Fibroblast of pulmonary artery (primary cell): ENCODE measurements at regions not wholly inside any gene's neighbourhood (a gene's known extent, or its start where the extent isn't known, plus 50 kb on each side); places are given as distances from the start of the nearest gene placed in this dataset.

ENCODE experiments used
- DNase-seq: peaks from one replicate; pipeline ENCODE4 v3.0.0-alpha.2; 2010; ENCODE audit warnings: low read depth
- H3K4me3 ChIP-seq: replicated peaks from 2 replicates; pipeline ENCODE4 v1.5.1; 2011; ENCODE audit warnings: low read depth, mild to moderate bottlenecking, control low read depth, low read length, moderate library complexity
- TF ChIP-seq, protein P1 (sequence below): IDR thresholded peaks from 2 replicates; pipeline ENCODE4 v1.5.1; 2011; ENCODE audit warnings: mild to moderate bottlenecking, control low read depth, low read length, inconsistent platforms; ENCODE audit errors: missing control alignments

DNA sequence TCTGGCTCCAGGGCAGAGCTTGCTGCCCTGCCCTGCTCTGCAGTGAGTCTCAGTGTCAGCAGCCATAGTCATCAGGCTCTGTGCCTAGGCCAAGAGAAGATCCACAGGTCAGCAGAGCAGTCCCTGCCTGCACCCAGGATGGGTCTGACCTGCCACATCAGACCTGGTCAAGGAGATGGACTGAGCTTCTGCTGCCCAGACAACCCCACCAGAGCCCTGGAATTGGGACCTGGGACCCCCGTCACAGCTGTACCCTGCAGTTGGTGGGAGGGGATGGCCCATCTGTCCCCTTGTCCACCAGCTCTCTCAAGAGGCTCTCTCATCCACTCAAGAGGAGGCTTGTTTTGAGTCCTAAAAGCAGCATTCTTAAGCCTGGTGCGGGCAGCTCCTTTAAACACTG, 142.6 kb downstream of the TFCP2L1 start:
- H3K4me3 ChIP-seq = no peak overlapping the region

DNA sequence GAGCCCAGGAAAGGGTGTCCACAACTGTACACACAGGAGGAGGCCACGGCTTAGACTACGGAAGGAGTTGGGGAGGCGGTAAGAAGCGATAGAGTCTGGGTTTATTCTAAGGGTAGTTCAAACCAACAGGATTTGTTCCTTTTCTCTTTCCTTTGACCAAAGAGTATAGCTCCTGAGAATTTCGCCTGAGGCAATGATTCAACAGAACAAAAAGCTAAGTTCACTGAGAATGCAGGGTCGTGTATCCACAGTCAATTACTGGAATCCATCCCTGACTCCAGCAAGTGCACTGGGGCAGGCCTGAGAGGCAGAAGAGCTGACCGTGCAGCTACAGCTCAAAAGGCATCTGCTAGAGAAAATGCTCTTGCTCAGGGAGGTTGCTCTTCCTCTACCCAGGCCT, 140.9 kb downstream of the TFCP2L1 start:
- H3K4me3 ChIP-seq = no peak overlapping the region
- TF ChIP-seq, protein P1, sequence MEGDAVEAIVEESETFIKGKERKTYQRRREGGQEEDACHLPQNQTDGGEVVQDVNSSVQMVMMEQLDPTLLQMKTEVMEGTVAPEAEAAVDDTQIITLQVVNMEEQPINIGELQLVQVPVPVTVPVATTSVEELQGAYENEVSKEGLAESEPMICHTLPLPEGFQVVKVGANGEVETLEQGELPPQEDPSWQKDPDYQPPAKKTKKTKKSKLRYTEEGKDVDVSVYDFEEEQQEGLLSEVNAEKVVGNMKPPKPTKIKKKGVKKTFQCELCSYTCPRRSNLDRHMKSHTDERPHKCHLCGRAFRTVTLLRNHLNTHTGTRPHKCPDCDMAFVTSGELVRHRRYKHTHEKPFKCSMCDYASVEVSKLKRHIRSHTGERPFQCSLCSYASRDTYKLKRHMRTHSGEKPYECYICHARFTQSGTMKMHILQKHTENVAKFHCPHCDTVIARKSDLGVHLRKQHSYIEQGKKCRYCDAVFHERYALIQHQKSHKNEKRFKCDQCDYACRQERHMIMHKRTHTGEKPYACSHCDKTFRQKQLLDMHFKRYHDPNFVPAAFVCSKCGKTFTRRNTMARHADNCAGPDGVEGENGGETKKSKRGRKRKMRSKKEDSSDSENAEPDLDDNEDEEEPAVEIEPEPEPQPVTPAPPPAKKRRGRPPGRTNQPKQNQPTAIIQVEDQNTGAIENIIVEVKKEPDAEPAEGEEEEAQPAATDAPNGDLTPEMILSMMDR = no peak
- no peak for DNase-seq

More for the DNA sequence above, 142.6 kb downstream of the TFCP2L1 start:
- TF ChIP-seq, protein P1 = no peak
- DNase-seq = no peak

DNA sequence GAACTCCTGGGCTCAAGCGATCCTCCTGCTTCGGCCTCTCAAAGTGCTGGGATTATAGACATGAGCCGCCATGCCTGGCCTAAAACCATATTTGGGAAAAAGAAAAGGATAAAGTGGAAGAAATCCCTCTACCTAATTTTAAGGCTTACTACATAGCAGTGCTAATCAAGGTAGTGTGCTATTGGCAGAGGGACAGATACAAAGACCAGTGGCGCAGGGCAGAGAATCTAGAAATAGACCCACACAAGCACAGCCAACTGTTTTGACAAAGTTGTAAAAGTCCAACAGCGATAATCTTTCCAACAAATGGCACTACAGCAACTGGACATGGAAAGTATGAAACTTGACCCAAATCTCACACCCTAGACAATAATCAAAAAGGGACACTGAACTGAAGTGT, 138.4 kb downstream of the TFCP2L1 start:
- TF ChIP-seq, protein P1 = no peak
- H3K4me3 ChIP-seq = no peak overlapping the region
- no peak for DNase-seq

DNA sequence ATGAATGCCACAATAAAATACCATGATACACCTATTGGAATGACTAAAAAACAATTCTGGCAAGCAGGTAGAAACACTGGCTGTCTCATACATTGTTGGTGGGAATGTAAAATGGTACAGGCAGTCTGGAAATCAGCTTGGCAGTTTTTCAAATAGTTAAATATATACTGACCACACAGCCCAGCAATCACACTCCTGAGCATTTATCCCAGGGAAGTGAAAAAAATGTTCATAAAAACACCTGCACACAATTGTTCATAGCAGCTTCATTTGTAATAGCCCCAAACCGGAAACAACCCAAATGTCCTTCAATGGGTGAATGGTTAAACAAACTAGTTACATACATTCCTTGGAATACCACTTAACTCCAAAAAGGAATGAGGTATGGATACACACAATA, 137.2 kb downstream of the TFCP2L1 start:
- TF ChIP-seq, protein P1 = no peak

DNA sequence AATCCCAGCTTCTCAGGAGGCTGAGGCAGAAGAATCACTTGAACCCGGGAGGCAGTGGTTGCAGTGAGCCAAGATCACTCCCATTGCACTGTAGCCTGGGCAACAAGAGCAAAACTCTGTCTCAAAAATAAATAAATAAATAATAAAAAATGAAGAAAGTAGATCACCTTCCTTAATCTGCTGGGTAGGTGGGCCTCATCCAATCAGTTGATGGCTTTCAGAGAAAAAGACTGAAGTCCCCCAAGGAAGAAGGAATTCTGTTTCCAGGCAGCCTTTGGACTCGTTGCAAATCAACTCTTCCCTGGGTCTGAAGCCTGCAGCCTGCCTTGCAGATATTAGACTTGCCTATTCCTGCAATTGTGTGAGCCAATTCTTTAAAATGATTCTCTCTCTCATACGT, 136.5 kb downstream of the TFCP2L1 start:
- DNase-seq = no peak
- TF ChIP-seq, protein P1 = no peak
- H3K4me3 ChIP-seq = no peak overlapping the region

More for the DNA sequence above, 137.2 kb downstream of the TFCP2L1 start:
- H3K4me3 ChIP-seq = no peak overlapping the region
- DNase-seq = no peak

DNA sequence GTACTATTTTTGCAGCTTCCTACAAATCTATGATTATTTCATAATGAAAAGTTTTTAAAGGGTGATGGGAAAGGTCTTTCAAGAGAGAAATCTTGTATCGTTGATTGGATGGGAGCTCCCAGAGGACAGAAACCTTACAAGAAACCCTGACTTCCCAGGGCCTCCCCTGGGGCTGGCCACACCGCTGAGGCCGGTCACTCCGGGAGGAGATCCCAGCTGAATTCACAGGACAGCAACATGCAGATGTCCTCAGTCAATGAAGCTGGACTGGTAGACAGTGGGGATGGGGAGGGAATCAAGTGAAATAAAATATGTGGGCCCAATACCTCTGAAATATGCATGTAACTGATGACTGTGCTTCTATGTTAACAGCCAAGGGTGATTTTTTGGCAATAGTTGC, 135.6 kb downstream of the TFCP2L1 start:
- no peak overlapping the region for H3K4me3 ChIP-seq
- no peak for DNase-seq
- TF ChIP-seq, protein P1 = no peak

DNA sequence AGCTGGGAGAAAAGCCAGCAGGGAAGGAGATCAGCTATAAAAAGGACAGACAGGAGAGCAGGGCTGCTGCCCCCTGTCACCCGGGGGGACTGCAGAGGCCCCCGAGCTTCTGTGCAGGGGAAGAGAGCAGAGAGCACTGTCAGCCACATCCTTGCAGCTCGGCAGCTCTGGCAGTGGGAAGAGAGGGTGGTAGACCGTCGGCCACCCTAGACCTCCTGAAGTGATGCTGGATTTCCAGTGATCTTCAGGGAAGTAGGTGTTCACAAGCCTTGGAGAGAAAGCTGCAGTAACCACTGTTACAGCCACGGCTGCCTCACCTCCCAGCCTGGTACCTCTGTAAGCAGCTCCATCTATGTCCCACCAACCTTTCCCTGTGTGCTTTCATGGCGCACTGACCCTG, 134.9 kb downstream of the TFCP2L1 start:
- no peak for DNase-seq
- no peak overlapping the region for H3K4me3 ChIP-seq
- TF ChIP-seq, protein P1 = no peak
